Mononuclear cell (primary cell): ENCODE measurements at regions not wholly inside any gene's neighbourhood (a gene's known extent, or its start where the extent isn't known, plus 50 kb on each side); places are given as distances from the start of the nearest gene placed in this dataset.
A peak's percentile ranks its signal among the peaks of the same experiment; 100 is the strongest.
"Not testable (repeated sequence)": the region's sequence is repeated elsewhere in the genome, so short reads cannot be mapped to it uniquely, and the experiment has no call there.

ENCODE experiments used
- H3K27me3 ChIP-seq: 2 replicates; pipeline ENCODE4 v1.6.0; 2011; ENCODE audit warnings: low read length, control low read depth; ENCODE audit not compliant: insufficient read depth
- H3K4me1 ChIP-seq: 2 replicates; pipeline ENCODE4 v1.5.1; 2011; ENCODE audit warnings: mild to moderate bottlenecking, low read length, control low read depth; ENCODE audit not compliant: insufficient read depth
- H3K4me3 ChIP-seq: 2 replicates; pipeline ENCODE4 v1.5.1; 2011; ENCODE audit warnings: mild to moderate bottlenecking, low read length, moderate library complexity
- H3K9me3 ChIP-seq: 2 replicates; pipeline ENCODE4 v1.5.1; 2011; ENCODE audit warnings: low read depth, mild to moderate bottlenecking, control low read depth, low read length

GRCh38 chrX:65093658-65094057 is 117.4 kb upstream of the ZC4H2 start:
- Histone ChIP-seq H3K27me3 (no peaks in the 10 kb centered on the region), H3K4me1 (no peaks in the 10 kb centered on the region), H3K4me3 (no peak overlapping the region), H3K9me3 (no peaks in the 10 kb centered on the region)

- peaks cover 7% of the 10 kb centered on the region for H3K9me3 ChIP-seq
- no peaks in the 10 kb centered on the region for H3K27me3 ChIP-seq
- H3K4me1 ChIP-seq = no peaks in the 10 kb centered on the region
- H3K4me3 ChIP-seq = no peak overlapping the region
These were observed 97.0 kb upstream of the ZC4H2 start for GRCh38 chrX:65073233-65073632.

DNA sequence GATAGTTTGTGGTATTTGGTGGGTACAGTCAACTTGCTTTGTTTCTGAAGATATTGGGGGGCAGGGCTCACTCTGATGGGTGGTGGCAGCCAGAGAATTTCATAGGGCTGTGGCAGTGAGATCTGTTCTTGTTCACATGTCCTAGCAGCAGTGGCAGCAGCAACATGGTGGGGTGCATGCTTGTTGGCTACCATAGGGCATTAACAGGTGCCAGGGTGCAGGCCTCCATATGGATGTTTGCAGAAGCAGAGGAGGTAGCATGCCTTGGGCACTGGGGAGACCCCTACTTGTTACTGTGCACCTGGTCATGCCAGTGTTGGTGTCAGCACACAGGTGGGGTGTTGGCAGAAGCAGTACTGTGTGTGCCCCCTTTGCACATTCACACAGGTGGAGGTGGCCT is 96.3 kb upstream of the ZC4H2 start:
- Histone ChIP-seq H3K27me3 (no peaks in the 10 kb centered on the region), H3K9me3 (peaks cover 7% of the 10 kb centered on the region), H3K4me1 (no peaks in the 10 kb centered on the region), H3K4me3 (no peak overlapping the region)

DNA sequence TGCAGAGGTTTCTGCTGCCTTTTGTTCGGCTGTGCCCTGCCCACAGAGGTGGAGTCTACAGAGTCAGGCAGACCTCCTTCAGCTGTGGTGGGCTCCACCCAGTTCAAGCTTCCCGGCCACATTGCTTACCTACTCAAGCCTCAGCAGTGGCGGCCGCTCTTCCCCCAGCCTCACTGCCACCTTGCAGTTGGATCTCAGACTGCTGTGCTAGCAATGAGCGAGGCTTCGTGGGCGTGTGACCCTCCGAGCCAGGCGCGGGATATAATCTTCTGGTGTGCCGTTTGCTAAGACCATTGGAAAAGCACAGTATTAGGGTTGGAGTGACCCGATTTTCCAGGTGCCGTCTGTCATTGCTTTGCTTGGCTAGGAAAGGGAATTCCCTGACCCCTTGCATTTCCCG is 82.4 kb upstream of the ZC4H2 start:
- H3K27me3 ChIP-seq, H3K9me3 ChIP-seq, H3K4me1 ChIP-seq, H3K4me3 ChIP-seq: not testable (repeated sequence)

DNA sequence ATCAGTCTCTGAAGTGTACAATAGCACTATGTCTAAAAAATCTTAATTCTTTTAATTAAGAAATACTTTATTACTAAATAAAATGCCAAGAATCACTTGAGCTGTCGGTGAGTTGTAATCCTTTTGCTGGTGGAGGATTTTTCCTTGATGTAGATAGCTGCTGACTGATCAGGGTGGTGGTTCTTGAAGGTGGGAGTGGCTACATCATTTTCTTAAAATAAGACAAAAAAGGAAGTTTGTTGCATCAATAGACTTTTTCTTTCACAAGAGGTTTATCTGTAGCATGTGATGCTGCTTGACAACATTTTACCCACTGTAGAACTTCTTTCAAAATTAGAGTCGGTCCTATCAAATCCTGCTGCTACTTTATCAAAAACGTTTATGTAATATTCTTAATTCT is 68.8 kb upstream of the ZC4H2 start:
- Histone ChIP-seq H3K9me3 (no peaks in the 10 kb centered on the region), H3K4me3 (no peak overlapping the region), H3K27me3 (no peaks in the 10 kb centered on the region), H3K4me1 (no peaks in the 10 kb centered on the region)

DNA sequence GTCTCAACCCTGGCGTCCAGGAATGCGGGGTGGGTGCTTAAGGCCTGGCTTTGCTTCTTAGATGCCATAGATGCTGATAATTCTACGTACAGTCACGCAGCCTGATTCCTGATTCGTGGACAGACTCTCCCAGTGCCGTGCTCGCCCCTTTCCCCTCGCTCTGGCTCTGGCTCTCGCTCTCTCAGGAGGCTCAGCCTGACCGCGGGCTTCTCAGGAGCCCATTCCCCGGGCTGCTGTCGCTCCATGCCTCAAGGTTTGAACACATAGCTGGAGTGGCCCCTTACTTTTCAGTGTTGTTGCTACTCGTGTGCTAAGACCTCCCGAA is 59.2 kb upstream of the ZC4H2 start:
- Histone ChIP-seq H3K9me3 (no peaks in the 10 kb centered on the region), H3K4me3 (peak overlapping the region; percentile 47), H3K4me1 (no peaks in the 10 kb centered on the region), H3K27me3 (no peaks in the 10 kb centered on the region)

DNA sequence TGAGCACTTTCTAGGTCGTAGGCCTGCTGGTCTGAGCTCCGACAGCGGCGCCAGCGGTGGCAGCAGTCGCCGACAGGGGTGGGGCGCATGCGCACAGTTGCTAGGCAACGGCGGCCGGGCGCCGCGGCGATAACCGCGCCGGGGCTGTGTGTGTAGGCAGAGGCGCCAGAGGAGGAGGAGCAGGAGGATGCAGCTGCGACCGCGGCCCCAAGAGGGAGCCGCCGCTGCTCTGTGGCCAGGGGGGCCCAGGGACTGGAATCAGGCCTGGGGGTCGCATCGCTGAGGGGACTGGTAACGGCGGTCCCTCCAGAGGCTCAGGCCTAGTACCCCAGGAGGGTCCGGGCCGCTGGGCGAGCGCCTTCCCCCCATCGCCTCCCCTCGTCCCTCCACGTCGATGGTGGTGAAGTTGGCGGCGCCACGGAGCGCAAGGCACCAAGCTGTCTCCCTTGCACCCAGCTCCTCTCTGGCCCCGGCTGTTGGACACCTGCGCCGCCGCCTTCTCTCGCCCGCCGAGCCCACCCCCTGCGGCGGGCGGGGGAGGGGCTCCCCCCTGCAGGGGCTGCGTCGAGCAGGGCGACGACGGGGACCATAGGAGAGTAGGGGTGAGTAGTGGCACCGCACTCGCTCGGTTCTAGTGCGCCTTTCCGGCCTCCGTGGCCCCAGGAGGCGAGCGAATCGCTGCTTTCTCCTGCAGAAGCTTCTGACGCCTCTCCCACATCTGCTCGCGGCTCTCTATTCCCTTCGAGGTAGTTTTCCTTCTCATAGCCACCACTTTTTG is 58.6 kb upstream of the ZC4H2 start, which contains the start of gene ZC3H12B:
Gene ZC3H12B, plus strand, starts transcription at position 159 of the 778 bp plus-strand sequence.
- H3K9me3 ChIP-seq = no peaks in the 10 kb centered on the region
- peak within 1 kb of the TSS; percentile 47 for H3K4me3 ChIP-seq
- H3K27me3 ChIP-seq = no peaks in the 10 kb centered on the region
- H3K4me1 ChIP-seq = no peaks in the 10 kb centered on the region

GRCh38 chrX:65034292-65034667 is 58.0 kb upstream of the ZC4H2 start:
- Histone ChIP-seq H3K9me3 (no peaks in the 10 kb centered on the region), H3K4me1 (no peaks in the 10 kb centered on the region), H3K4me3 (peak overlapping the region; percentile 47), H3K27me3 (no peaks in the 10 kb centered on the region)
